Esophagus squamous epithelium (tissue), 4 donors: ENCODE measurements at regions not wholly inside any gene's neighbourhood (a gene's known extent, or its start where the extent isn't known, plus 50 kb on each side); places are given as distances from the start of the nearest gene placed in this dataset.

Experiments used
- POLR2A ChIP-seq, 4 donors: fragments of 450-650 bp; IDR thresholded peaks; one replicate each; pipeline ENCODE4 v1.6.1; 2017; ENCODE audit warnings: antibody characterized with exemption in 4 of 4, mild to moderate bottlenecking in 4 of 4, moderate library complexity in 3 of 4
- TF ChIP-seq, protein P1 (sequence below), 6 experiments: fragments of 450-650 bp in 4 of 6; fragments of 200-600 bp in 2 of 6; sonication (generic) in 2 of 6; IDR thresholded peaks; one replicate each; pipeline ENCODE4 v1.5.1; 2016 to 2019; ENCODE audit warnings: antibody characterized with exemption in 6 of 6, mild to moderate bottlenecking in 4 of 6, moderate library complexity in 4 of 6

DNA sequence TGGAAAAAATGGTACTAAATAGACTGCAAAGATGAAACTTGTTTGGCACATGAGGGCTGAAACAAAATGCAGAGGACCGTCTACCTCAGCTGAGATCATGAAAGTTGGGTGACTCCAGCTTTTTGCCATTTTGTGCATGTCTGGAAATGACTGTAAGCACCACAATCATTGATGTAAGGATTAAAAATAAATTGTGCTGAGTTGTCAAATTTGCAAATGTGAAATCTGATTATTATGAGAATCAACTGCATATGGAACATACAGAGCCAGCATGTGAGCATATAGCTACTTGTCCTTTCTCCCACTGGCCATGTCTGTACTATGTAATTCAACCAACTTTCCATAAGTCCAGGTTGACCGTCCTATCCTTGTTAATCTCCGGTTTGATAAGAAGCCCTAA is 736.9 kb upstream of the PRMT6 start:
- TF ChIP-seq, protein P1, sequence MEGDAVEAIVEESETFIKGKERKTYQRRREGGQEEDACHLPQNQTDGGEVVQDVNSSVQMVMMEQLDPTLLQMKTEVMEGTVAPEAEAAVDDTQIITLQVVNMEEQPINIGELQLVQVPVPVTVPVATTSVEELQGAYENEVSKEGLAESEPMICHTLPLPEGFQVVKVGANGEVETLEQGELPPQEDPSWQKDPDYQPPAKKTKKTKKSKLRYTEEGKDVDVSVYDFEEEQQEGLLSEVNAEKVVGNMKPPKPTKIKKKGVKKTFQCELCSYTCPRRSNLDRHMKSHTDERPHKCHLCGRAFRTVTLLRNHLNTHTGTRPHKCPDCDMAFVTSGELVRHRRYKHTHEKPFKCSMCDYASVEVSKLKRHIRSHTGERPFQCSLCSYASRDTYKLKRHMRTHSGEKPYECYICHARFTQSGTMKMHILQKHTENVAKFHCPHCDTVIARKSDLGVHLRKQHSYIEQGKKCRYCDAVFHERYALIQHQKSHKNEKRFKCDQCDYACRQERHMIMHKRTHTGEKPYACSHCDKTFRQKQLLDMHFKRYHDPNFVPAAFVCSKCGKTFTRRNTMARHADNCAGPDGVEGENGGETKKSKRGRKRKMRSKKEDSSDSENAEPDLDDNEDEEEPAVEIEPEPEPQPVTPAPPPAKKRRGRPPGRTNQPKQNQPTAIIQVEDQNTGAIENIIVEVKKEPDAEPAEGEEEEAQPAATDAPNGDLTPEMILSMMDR (IDR thresholded peaks at IDR 0.05), result no peak
- TF ChIP-seq POLR2A (IDR thresholded peaks at IDR 0.05), result no peak
